DMS53 treated with DMSO at 0.1 percent for 48 hours (cell line): ENCODE measurements at regions not wholly inside any gene's neighbourhood (a gene's known extent, or its start where the extent isn't known, plus 50 kb on each side); places are given as distances from the start of the nearest gene placed in this dataset.

Experiments
- DNase-seq: peaks from one replicate; lab custom pipeline; 2025; ENCODE audit not compliant: unreplicated experiment; lab: John Stamatoyannopoulos, UW

GRCh38 chr4:71081192-71081591 is 87.7 kb downstream of the DCK start:
- DNase-seq: no peak

- DNase-seq: no peak
Observed at GRCh38 chr4:71093745-71094144, 100.3 kb downstream of the DCK start.

- DNase-seq: no peak
Observed at GRCh38 chr4:71094201-71094600, 100.8 kb downstream of the DCK start.

GRCh38 chr4:71095141-71095540 is 101.7 kb downstream of the DCK start:
- no peak for DNase-seq

GRCh38 chr4:71095545-71095944 is 102.1 kb downstream of the DCK start:
- DNase-seq: no peak

- no peak for DNase-seq
Observed at GRCh38 chr4:71107726-71108125, 114.3 kb downstream of the DCK start.

- DNase-seq: peak; percentile 92
Observed at GRCh38 chr4:71110499-71110898, 117.0 kb downstream of the DCK start.

- peak; percentile 82 for DNase-seq
Observed at GRCh38 chr4:71111133-71111532, 117.7 kb downstream of the DCK start.

GRCh38 chr4:71113294-71113693 is 119.8 kb downstream of the DCK start:
- DNase-seq: peak; percentile 22

GRCh38 chr4:71120831-71121524 is 127.5 kb downstream of the DCK start:
- DNase-seq: no peak

GRCh38 chr4:71123951-71124350 is 130.5 kb downstream of the DCK start:
- no peak for DNase-seq

GRCh38 chr4:71125137-71125536 is 131.7 kb downstream of the DCK start:
- DNase-seq: no peak

GRCh38 chr4:71126719-71127118 is 133.3 kb downstream of the DCK start:
- peak; percentile 10 for DNase-seq

- no peak for DNase-seq
Observed at GRCh38 chr4:71130827-71131603, 137.6 kb downstream of the DCK start.

- no peak for DNase-seq
Observed at GRCh38 chr4:71132486-71132885, 139.0 kb downstream of the DCK start.

- DNase-seq: no peak
Observed at GRCh38 chr4:71133491-71133890, 140.0 kb downstream of the DCK start.

GRCh38 chr4:71136071-71136470 is 142.6 kb downstream of the DCK start:
- DNase-seq: no peak

GRCh38 chr4:71138007-71138615 is 144.7 kb downstream of the DCK start:
- DNase-seq: no peak

- DNase-seq: no peak
Observed at GRCh38 chr4:71140563-71140962, 147.1 kb downstream of the DCK start.

GRCh38 chr4:71141125-71141524 is 147.7 kb downstream of the DCK start:
- DNase-seq: no peak

- DNase-seq: no peak
Observed at GRCh38 chr4:71147261-71147660, 153.8 kb downstream of the DCK start.

GRCh38 chr4:71148545-71148944 is 155.1 kb downstream of the DCK start:
- DNase-seq: no peak
